Motor neuron (in vitro differentiated cells): ENCODE measurements at regions not wholly inside any gene's neighbourhood (a gene's known extent, or its start where the extent isn't known, plus 50 kb on each side); places are given as distances from the start of the nearest gene placed in this dataset.
"Not testable (repeated sequence)": the region's sequence is repeated elsewhere in the genome, so short reads cannot be mapped to it uniquely, and the experiment has no call there.

ENCODE experiments used
- ATAC-seq, 8 experiments: fragments of 200-7000 bp; cut with Tn5 transposase; replicated peaks in 6 of 8; 2 replicates each; pipeline ENCODE4 v1.8.0; 2021; ENCODE audit warnings: mild to moderate bottlenecking in 8 of 8, moderate library complexity in 8 of 8
- H3K27ac ChIP-seq, 2 donors: fragments of 250-450 bp; sonication (Bioruptor Pico); 2 replicates each; pipeline ENCODE4 v1.9.0; 2021; ENCODE audit warnings: antibody characterized with exemption in 2 of 2, mild to moderate bottlenecking in 2 of 2, moderate library complexity in 1 of 2
- H3K4me1 ChIP-seq, 2 donors: fragments of 250-450 bp; sonication (Bioruptor Pico); replicated peaks in 1 of 2; 2 replicates each; pipeline ENCODE4 v1.6.1; 2021; ENCODE audit warnings: antibody characterized with exemption in 2 of 2, mild to moderate bottlenecking in 2 of 2, moderate library complexity in 1 of 2
- H3K4me3 ChIP-seq, 5 donors: fragments of 250-450 bp; sonication (Bioruptor Pico); 2 replicates each; pipeline ENCODE4 v1.9.0; 2021; ENCODE audit warnings: antibody characterized with exemption in 5 of 5, mild to moderate bottlenecking in 5 of 5, moderate library complexity in 4 of 5
- WGBS, 10 experiments: fragments of 450-650 bp; shearing (Covaris generic); methylation state at CpG; one replicate each; pipeline ENCODE4 v1.0.0; 2022; 5-methylcytosine and 5-hydroxymethylcytosine counted together
- in situ Hi-C, 9 experiments: fragments of 400-800 bp; cut with MboI; loops; one replicate each; pipeline ENCODE4 v1.15.0; 2021; ENCODE audit warnings: low sequenced_read_pairs in 9 of 9, low pct_unique_long_range_greater_than_20kb in 2 of 9; ENCODE audit not compliant: unreplicated experiment in 9 of 9

DNA sequence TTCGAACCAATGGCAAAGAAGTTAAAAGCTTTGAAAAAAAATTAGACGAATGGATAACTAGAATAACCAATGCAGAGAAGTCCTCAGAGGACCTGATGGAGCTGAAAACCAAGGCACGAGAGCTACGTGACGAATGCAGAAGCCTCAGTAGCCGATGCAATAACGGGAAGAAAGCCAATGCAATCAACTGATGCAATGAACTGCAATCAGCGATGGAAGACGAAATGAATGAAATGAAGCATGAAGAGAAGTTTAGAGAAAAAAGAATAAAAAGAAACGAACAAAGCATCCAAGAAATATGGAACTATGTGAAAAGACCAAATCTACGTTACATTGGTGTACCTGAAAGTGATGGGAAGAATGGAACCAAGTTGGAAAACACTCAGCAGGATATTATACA is 52.6 kb upstream of the MRPS30 start:
- not testable (repeated sequence) for H3K4me1 ChIP-seq, ATAC-seq, H3K27ac ChIP-seq, H3K4me3 ChIP-seq
- in situ Hi-C loops = loop anchor here in 3 of 9 experiments (25.0 kb wide), 2 partner anchors 219 to 1019 kb away; no protein-coding TSS in a partner anchor
- 28 to 93% (median 88%) methylated on average over 5 to 11 of the region's 11 CpGs for WGBS, 10 experiments

DNA sequence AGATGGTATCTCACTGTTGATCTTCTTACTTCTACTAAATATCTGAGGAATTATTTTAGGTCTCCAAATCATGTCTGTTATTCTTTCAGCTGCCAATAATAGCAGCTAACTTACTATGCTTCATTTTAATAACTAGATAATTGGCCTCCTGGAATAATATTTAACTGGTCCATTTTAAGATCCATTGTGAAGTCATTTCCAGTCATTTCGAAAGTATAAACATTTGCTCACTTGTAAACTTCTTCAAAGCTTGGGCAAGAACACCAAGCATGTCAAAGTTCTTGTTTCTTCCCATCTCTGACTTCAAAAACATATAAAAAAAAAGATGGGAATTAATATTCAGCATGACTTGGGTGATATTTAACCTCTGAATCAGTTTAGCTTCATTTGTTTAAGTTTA is 61.4 kb upstream of the MRPS30 start:
- WGBS, 10 experiments = 0 to 62% (median 53%) methylated on average over 1 of the region's 1 CpG; no CpG with 5 or more reads in 2 of the 10 experiments
- no peak for ATAC-seq
- H3K4me1 ChIP-seq = no peaks in the 10 kb centered on the region
- in situ Hi-C loops = no loop called here
- H3K27ac ChIP-seq = no peak overlapping the region
- H3K4me3 ChIP-seq = no peak overlapping the region

DNA sequence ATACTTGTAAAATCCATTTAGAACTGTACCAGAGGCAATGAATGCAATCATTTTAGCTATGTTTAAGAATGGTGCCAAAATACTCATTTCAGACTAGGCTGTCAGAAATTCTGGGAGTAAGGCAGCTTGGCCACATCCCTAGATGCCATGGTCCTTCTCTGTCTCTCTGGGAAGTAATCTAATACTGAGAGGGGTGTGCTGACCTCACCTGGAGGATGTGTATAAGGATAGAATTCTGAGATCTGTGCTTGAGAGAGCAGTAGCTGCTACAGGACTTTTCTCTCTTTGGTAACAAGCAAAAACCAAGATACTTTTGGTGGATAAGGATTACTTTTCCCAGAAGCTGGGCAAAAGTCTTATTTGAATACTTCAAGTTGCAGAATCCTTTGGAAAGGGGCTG is 68.1 kb upstream of the MRPS30 start:
- Histone ChIP-seq H3K4me3 (no peak overlapping the region), H3K4me1 (no peaks in the 10 kb centered on the region), H3K27ac (no peak overlapping the region)
- no peak for ATAC-seq
- in situ Hi-C loops = no loop called here

DNA sequence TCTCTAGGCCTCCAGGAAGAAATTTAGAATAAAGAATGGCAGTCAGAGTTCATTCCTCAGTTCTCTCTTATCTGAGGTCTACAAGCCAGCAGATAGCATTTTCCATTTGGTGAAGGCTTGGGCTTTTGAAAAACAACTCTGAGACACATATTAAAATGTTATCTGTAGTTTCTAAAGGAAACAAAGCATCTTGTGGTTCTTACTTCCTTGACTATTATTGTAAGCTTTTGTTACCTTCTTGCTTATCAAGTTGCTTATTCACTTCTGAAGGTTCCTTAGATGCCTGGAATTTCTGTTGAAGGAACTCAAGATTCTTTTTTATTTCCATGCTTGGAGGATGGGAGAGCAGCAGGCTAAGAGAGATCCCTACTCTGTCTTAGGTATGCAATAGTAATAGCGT is 79.2 kb upstream of the MRPS30 start:
- Histone ChIP-seq H3K4me3 (no peak overlapping the region), H3K27ac (no peak overlapping the region), H3K4me1 (no peaks in the 10 kb centered on the region)
- ATAC-seq = no peak
- in situ Hi-C loops = no loop called here
- WGBS, 10 experiments = 20 to 100% (median 89%) methylated on average over 1 of the region's 1 CpG; no CpG with 5 or more reads in 5 of the 10 experiments

DNA sequence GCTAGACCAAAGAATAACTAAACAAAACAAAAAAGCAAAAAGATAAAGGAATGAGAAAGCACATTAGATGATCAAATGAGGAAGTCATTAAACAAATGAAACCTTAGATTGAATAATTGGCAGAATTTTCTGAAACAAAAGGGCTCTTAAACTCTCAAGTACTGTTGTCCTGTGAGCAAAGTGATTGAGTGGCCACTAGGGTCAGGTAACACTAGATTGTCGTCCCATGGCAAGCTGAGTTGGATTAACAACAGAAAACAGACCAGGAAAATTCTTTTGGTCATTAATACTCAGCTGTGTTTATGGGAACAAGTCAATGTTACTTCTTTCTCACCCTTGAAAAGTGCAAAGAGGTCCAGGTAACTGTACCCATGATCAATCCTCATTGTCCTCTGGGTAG is 81.6 kb upstream of the MRPS30 start:
- H3K27ac ChIP-seq = no peak overlapping the region
- H3K4me1 ChIP-seq = no peaks in the 10 kb centered on the region
- H3K4me3 ChIP-seq = no peak overlapping the region
- in situ Hi-C loops = no loop called here
- WGBS, 10 experiments = 33 to 83% (median 50%) methylated on average over 1 of the region's 1 CpG; no CpG with 5 or more reads in 2 of the 10 experiments
- no peak for ATAC-seq

DNA sequence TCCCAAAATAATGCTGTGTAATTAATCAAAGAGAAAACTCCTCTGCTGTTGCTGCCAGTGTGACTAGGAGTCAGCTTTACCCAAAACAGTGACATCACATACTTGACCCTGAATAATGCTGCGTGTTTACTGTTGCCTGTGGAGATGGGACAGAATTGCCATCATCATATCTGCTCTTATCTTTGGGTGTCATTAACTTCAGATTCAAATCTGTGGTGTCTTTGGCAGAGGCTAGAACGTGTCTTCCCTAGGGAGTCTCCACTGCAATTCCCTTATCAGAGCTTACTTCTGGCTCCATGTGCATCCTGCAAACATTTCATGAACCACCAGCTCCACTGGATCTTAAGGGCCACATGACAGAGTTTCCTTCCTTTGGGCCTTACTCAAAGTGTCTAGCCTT is 88.9 kb upstream of the MRPS30 start:
- ATAC-seq = no peak
- in situ Hi-C loops = no loop called here
- Histone ChIP-seq H3K27ac (no peak overlapping the region), H3K4me1 (no peaks in the 10 kb centered on the region), H3K4me3 (no peak overlapping the region)
- 0 to 100% (median 87%) methylated on average over 1 to 2 of the region's 2 CpGs; no CpG with 5 or more reads in 2 of the 10 experiments for WGBS, 10 experiments

DNA sequence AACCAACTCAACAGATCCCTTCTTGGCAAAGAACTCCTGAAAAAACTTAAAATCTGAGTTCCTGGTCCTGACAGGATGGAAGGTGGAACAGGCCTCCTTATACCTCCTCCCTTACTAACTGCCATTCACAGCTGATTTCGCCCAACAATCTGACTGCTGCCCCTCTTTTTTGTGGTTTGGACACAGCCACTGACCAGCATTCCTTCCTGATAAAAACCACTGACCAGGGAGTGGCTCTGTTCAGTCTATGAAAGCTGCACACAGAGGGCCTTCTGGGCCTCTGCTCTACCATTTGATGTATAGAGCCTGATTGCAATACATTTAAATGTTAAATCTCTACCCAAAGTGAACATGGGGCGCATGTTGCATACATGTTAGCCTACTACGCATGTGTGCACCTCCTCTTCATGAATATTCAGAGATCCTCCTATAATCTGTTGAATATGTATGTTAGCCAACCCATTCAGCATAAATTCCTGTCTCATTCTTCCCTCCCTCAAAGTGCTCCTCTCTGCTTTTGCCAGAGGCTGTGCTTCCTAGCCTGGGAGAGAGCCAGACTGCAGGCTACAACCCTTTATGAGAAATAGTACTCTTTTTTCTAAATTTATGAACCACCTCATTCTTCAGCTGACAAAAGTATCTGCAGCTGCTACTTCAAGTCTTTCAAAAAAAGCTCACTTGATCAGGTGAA is 93.7 kb upstream of the MRPS30 start:
- WGBS, 10 experiments = 0 to 100% (median 29%) methylated on average over 1 to 3 of the region's 3 CpGs; no CpG with 5 or more reads in 3 of the 10 experiments
- no peak overlapping the region for H3K4me3 ChIP-seq
- in situ Hi-C loops = no loop called here
- H3K27ac ChIP-seq = no peak overlapping the region
- ATAC-seq = peak in 4 of 8 experiments; percentile 49 to 93 (median 88)
- peaks cover 0 to 4% of the 10 kb centered on the region in 2 donors for H3K4me1 ChIP-seq

DNA sequence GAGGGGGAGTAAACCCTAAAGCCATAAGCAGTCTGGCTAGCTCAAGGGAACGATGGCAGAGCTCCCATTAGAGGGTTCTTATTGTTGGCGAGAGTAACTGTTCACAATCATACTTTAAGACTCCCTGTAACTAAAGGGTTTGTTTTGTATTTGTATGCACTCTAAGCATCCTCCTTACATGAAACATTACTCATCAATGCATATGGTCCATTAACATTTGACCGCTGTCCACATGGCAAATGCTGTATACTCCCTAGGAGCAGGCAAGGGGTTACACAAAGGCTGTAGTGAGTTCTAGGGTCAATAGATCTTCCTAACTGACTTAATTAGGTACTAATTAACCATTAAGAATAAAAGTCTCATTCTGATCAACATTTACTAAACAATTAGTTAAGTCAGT is 95.3 kb upstream of the MRPS30 start:
- in situ Hi-C loops = no loop called here
- Histone ChIP-seq H3K27ac (no peak overlapping the region), H3K4me1 (peaks cover 0 to 4% of the 10 kb centered on the region in 2 donors), H3K4me3 (no peak overlapping the region)
- WGBS, 10 experiments = 17 to 83% (median 50%) methylated on average over 1 to 3 of the region's 3 CpGs; no CpG with 5 or more reads in 1 of the 10 experiments
- ATAC-seq = peak in 3 of 8 experiments; percentile 65 to 77 (median 70)

DNA sequence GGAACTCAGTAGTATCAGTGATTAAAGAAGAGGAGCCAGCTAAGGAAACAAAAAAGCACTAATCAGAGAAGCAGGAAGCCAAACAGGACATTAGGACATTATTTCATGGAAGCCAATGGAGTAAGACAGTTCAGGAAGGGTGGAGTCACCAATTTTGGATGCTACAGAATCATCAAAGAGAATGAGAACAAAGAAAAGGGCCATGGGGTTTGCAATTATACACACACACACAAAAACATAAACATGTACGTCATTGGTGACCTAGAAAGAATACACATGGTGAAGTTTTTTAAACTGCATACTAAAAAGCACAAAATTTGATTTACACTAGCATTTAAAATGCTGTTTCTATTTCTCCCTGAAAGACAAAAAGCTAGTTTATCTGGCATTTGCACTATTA is 96.8 kb upstream of the MRPS30 start:
- no peak overlapping the region for H3K4me3 ChIP-seq
- H3K4me1 ChIP-seq = peaks cover 0 to 4% of the 10 kb centered on the region in 2 donors
- no peak for ATAC-seq
- in situ Hi-C loops = no loop called here
- no peak overlapping the region for H3K27ac ChIP-seq
- 20 to 100% (median 70%) methylated on average over 1 of the region's 1 CpG; no CpG with 5 or more reads in 1 of the 10 experiments for WGBS, 10 experiments

DNA sequence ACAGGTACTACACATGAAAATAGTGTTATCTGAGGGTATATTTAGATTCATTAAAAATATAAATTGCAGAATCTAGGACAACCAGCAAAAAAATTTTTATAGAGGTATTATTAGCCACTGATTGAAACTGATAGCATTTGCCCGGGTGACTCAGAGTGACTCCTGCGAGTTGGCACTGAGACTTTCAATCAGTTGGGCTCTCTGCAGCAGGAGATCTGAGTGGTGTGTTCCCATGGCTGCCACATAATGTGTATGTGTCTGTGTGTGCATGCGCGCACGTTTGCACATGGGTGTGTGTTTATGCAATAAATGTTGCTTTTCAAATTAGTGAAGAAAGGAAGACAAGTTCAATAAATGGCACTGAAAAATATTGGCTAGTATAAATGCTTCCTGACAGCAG is 100.1 kb upstream of the MRPS30 start:
- no peak overlapping the region for H3K4me3 ChIP-seq
- H3K27ac ChIP-seq = no peak overlapping the region
- in situ Hi-C loops = no loop called here
- no peak for ATAC-seq
- whole genome bisulfite sequencing, 10 experiments = 27 to 100% (median 87%) methylated on average over 2 to 5 of the region's 5 CpGs; no CpG with 5 or more reads in 1 of the 10 experiments
- H3K4me1 ChIP-seq = peaks cover 0 to 4% of the 10 kb centered on the region in 2 donors

DNA sequence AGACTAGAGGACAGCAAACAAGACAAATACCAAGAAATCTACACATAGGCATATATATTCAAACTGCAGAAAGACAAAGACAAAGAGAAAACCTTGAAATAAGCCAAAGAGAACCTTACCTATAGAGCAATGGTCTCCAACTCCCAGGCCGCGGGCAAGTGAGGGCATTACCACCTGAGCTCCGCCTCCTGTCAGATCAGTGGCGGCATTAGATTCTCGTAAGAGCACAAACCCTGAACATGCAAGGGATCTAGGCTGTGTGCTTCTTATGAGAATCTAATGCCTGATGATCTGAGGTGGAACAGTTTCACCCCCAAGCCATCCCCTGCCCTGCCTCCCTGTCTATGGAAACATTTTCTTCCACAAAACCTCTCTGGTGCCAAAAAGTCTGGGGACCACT is 101.0 kb upstream of the MRPS30 start:
- WGBS, 10 experiments = 20 to 97% (median 92%) methylated on average over 1 to 5 of the region's 5 CpGs; no CpG with 5 or more reads in 1 of the 10 experiments
- no peaks in the 10 kb centered on the region for H3K4me1 ChIP-seq
- H3K4me3 ChIP-seq = no peak overlapping the region
- no peak for ATAC-seq
- no peak overlapping the region for H3K27ac ChIP-seq
- in situ Hi-C loops = no loop called here

DNA sequence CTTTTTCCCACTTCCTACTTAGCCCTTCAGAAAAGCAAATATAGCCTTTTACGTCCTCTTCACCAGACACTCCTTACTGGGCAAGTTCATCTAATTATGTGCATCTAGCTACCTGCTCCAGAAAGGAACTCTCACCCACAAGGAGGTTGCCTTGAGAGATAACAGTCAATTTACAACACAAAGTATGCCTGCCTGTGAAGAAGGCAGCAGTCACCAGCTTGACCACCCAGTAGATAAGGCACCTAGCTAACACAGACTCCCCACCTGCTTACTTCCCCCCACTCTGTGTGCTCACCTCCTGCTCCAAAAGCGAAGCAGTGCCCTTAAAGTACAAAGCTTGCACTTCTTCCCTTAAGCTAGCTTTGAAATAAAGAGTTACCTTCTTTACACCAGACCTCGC is 111.7 kb upstream of the MRPS30 start:
- ATAC-seq = no peak
- H3K4me1 ChIP-seq = no peaks in the 10 kb centered on the region
- WGBS, 10 experiments = 15 to 71% (median 49%) methylated on average over 1 to 3 of the region's 3 CpGs; no CpG with 5 or more reads in 1 of the 10 experiments
- H3K27ac ChIP-seq = no peak overlapping the region
- H3K4me3 ChIP-seq = no peak overlapping the region
- in situ Hi-C loops = no loop called here

DNA sequence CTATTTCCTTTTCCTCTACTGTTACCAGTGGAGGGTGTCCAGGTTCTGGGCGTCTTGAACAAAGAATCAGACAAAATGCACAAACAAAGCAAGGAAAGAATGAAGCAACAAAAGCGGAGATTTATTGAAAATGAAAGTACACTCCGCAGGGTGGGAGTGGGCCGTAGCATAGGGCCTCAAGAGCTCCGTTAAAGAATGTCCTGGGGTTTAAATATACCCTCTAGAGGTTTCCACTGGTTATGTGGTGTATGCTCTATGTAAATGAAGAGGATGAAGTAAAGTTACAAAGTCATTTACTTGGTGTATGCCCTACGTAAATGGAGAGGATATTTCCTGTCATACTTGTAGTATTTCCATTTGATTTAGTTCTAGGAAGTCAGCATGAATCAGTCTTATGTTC is 113.5 kb upstream of the MRPS30 start:
- in situ Hi-C loops = no loop called here
- Histone ChIP-seq H3K4me3 (no peak overlapping the region), H3K27ac (no peak overlapping the region), H3K4me1 (no peaks in the 10 kb centered on the region)
- WGBS, 10 experiments = 35 to 86% (median 76%) methylated on average over 1 to 6 of the region's 6 CpGs
- no peak for ATAC-seq

DNA sequence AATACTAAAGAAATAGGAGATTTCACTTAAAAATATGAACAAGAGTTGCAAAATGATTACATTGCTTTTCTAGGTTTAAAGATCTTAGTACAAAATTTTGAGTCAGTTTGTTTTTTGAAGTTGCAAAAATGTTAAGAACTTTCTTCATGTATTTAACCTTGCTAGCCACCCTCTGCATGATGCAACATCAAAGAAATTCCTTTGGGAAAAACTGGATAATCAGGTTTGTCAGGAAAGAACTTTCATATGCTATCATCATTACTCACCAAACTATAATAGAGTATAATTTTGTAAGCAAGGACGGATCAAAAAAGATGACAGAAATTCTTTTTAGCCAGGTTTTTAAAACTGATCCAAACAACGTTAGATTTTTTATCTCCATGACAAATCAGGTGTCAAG is 116.9 kb upstream of the MRPS30 start:
- Histone ChIP-seq H3K4me3 (no peak overlapping the region), H3K4me1 (no peaks in the 10 kb centered on the region), H3K27ac (no peak overlapping the region)
- WGBS, 10 experiments = 0 to 96% (median 74%) methylated on average over 1 to 2 of the region's 2 CpGs; no CpG with 5 or more reads in 1 of the 10 experiments
- in situ Hi-C loops = no loop called here
- no peak for ATAC-seq
